CD14-positive monocyte (primary cell): ENCODE measurements at regions not wholly inside any gene's neighbourhood (a gene's known extent, or its start where the extent isn't known, plus 50 kb on each side); places are given as distances from the start of the nearest gene placed in this dataset.

ENCODE experiments used
- DNase-seq, 3 donors: peaks; one replicate each; pipeline ENCODE4 v3.0.0-alpha.2; 2011 to 2022
- H2AFZ ChIP-seq: 2 replicates; pipeline ENCODE4 v1.6.0; 2012; ENCODE audit warnings: mild to moderate bottlenecking, low read depth, low read length, inconsistent platforms; ENCODE audit not compliant: insufficient read depth, poor library complexity, severe bottlenecking
- H3K27ac ChIP-seq, 2 donors: 1 replicate in 1 of 2; 2 replicates in 1 of 2; pipeline ENCODE4 v1.5.1; 2012 to 2013; ENCODE audit warnings: low read length in 2 of 2, control low read depth in 1 of 2, inconsistent platforms in 1 of 2, low read depth in 1 of 2, mild to moderate bottlenecking in 1 of 2
- H3K27me3 ChIP-seq, 2 donors: one replicate each; pipeline versions ENCODE4 v1.6.0 to v1.6.1; 2011 to 2013; ENCODE audit warnings: low read length in 2 of 2; ENCODE audit not compliant: control insufficient read depth in 2 of 2, insufficient read depth in 2 of 2
- H3K36me3 ChIP-seq, 2 donors: replicated peaks in 1 of 2; 1 replicate in 1 of 2; 2 replicates in 1 of 2; pipeline versions ENCODE4 v1.5.1 to v1.6.1; 2012 to 2013; ENCODE audit warnings: low read length in 2 of 2, control low read depth in 1 of 2, inconsistent platforms in 1 of 2, mild to moderate bottlenecking in 1 of 2; ENCODE audit not compliant: insufficient read depth in 2 of 2, control insufficient read depth in 1 of 2
- H3K4me1 ChIP-seq, 2 donors: 1 replicate in 1 of 2; 2 replicates in 1 of 2; pipeline versions ENCODE4 v1.5.1 to v1.6.1; 2012 to 2013; ENCODE audit warnings: low read length in 2 of 2, control low read depth in 1 of 2, inconsistent platforms in 1 of 2, mild to moderate bottlenecking in 1 of 2, moderate library complexity in 1 of 2; ENCODE audit not compliant: insufficient read depth in 2 of 2, control insufficient read depth in 1 of 2
- H3K4me2 ChIP-seq: replicated peaks from 2 replicates; pipeline ENCODE3; 2012; ENCODE audit warnings: low read length, moderate library complexity, mild to moderate bottlenecking; ENCODE audit not compliant: poor library complexity, severe bottlenecking; ENCODE audit errors: extremely low read depth
- H3K4me3 ChIP-seq, 3 experiments: fragments of 200-600 bp in 1 of 3; sonication (generic) in 1 of 3; replicated peaks in 1 of 3; 1 replicate in 2 of 3; 2 replicates in 1 of 3; pipeline ENCODE4 v1.5.1; 2011 to 2013; ENCODE audit warnings: low read length in 3 of 3, mild to moderate bottlenecking in 3 of 3, control low read depth in 2 of 3, low read depth in 2 of 3, inconsistent platforms in 1 of 3, moderate library complexity in 1 of 3
- H3K79me2 ChIP-seq: 2 replicates; pipeline ENCODE4 v1.6.0; 2012; ENCODE audit warnings: mild to moderate bottlenecking, control low read depth, inconsistent platforms, low read length, moderate library complexity; ENCODE audit not compliant: insufficient read depth
- H3K9ac ChIP-seq: 2 replicates; pipeline ENCODE4 v1.6.0; 2017; ENCODE audit warnings: low read length, mild to moderate bottlenecking; ENCODE audit not compliant: insufficient read depth, poor library complexity, severe bottlenecking
- H3K9me3 ChIP-seq, 2 donors: replicated peaks in 1 of 2; 1 replicate in 1 of 2; 2 replicates in 1 of 2; pipeline versions ENCODE4 v1.5.1 to v1.6.1; 2012 to 2013; ENCODE audit warnings: low read length in 2 of 2, control low read depth in 1 of 2; ENCODE audit not compliant: control insufficient read depth in 1 of 2, insufficient read depth in 1 of 2
- H4K20me1 ChIP-seq: 2 replicates; pipeline ENCODE4 v1.6.0; 2012; ENCODE audit warnings: mild to moderate bottlenecking, low read length, control low read depth, moderate library complexity; ENCODE audit not compliant: insufficient read depth
- H3K27ac Mint-ChIP-seq, 7 donors: one replicate each; pipeline ENCODE4 v1.8.0; 2020; ENCODE audit warnings: mild to moderate bottlenecking in 7 of 7, mixed read lengths in 7 of 7, moderate library complexity in 6 of 7, inconsistent platforms in 2 of 7
- H3K27me3 Mint-ChIP-seq, 3 donors: one replicate each; pipeline ENCODE4 v1.8.0; 2021 to 2022; ENCODE audit warnings: low read depth in 3 of 3, mild to moderate bottlenecking in 3 of 3, mixed read lengths in 3 of 3, moderate library complexity in 3 of 3, inconsistent platforms in 1 of 3
- H3K36me3 Mint-ChIP-seq, 2 donors: one replicate each; pipeline ENCODE4 v1.8.0; 2020; ENCODE audit warnings: mixed read lengths in 2 of 2, inconsistent platforms in 1 of 2, mild to moderate bottlenecking in 1 of 2
- H3K4me1 Mint-ChIP-seq: one replicate; pipeline ENCODE4 v1.8.0; 2020; ENCODE audit warnings: mild to moderate bottlenecking, mixed read lengths
- H3K4me3 Mint-ChIP-seq, 2 donors: one replicate each; pipeline ENCODE4 v1.8.0; 2020; ENCODE audit warnings: mild to moderate bottlenecking in 2 of 2, mixed read lengths in 2 of 2, moderate library complexity in 1 of 2
- H3K9me3 Mint-ChIP-seq, 7 donors: one replicate each; pipeline ENCODE4 v1.8.0; 2020 to 2022; ENCODE audit warnings: mixed read lengths in 7 of 7, mild to moderate bottlenecking in 6 of 7, moderate library complexity in 6 of 7, inconsistent platforms in 2 of 7
- WGBS: methylation state at CpG from one replicate; pipeline ENCODE4 v1.1.5; 2013; ENCODE audit warnings: missing lambda C conversion rate; ENCODE audit not compliant: insufficient coverage; 5-methylcytosine and 5-hydroxymethylcytosine counted together
- intact Hi-C, 2 donors: fragments of 100-400 bp; cut with micrococcal nuclease; formaldehyde crosslinking; loops; one replicate each; pipeline versions ENCODE4 v1.15.0 to v1.15.1; 2023
- TF ChIP-seq, protein P1 (sequence below): fragments of 200-600 bp; IDR thresholded peaks from one replicate; pipeline ENCODE4 v1.8.0; 2022; ENCODE audit warnings: antibody characterized with exemption, mild to moderate bottlenecking

DNA sequence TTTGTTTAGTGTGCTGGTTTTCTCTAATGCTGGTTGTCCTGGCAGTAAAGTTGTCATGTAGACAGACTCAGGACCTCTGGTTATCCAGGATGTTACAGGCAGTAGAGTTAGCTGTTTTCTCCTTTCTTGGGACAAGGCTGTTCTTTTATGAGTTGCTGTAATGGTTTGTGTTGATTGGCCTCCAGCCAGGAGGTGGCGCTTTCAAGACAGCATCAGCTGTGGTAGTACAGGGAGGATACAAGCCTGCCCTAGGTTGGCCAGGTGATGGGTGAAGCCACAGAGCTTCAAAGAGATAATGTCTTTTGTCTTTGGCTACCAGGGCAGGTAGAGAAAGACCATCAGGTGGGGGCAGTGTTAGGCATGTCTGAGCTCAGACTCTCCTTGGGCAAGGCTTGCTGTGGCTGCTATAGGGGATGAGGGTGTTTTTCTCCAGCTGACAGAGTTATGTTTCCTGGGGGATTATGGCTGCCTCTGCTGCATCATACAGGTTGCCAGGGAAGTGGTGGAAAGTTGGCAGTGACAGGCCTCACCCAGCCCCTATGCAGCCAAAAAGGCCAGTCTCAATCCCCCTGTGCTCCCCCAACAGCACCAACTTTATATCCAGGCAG is 127.2 kb upstream of the TAB2 start:
- Histone ChIP-seq H3K27me3 (no peaks in the 10 kb centered on the region), H3K27ac (no peak overlapping the region), H3K9ac (no peak overlapping the region), H3K4me2 (no peak overlapping the region), H3K9me3 (no peaks in the 10 kb centered on the region), H4K20me1 (no peaks in the 10 kb centered on the region), H3K4me3 (no peak overlapping the region), H3K36me3 (no peaks in the 10 kb centered on the region), H2AFZ (no peak overlapping the region), H3K4me1 (no peaks in the 10 kb centered on the region), H3K79me2 (no peaks in the 10 kb centered on the region)
- H3K4me3 Mint-ChIP-seq = no peak overlapping the region
- DNase-seq = peak; percentile 56 to 63 (median 57)
- 100% methylated on average over 1 of the region's 1 CpG for WGBS
- peaks cover 0 to 12% (median 4%) of the 10 kb centered on the region in 7 donors for H3K9me3 Mint-ChIP-seq
- H3K27me3 Mint-ChIP-seq = peaks cover 0 to 2% (median 2%) of the 10 kb centered on the region in 3 donors
- TF ChIP-seq, protein P1, sequence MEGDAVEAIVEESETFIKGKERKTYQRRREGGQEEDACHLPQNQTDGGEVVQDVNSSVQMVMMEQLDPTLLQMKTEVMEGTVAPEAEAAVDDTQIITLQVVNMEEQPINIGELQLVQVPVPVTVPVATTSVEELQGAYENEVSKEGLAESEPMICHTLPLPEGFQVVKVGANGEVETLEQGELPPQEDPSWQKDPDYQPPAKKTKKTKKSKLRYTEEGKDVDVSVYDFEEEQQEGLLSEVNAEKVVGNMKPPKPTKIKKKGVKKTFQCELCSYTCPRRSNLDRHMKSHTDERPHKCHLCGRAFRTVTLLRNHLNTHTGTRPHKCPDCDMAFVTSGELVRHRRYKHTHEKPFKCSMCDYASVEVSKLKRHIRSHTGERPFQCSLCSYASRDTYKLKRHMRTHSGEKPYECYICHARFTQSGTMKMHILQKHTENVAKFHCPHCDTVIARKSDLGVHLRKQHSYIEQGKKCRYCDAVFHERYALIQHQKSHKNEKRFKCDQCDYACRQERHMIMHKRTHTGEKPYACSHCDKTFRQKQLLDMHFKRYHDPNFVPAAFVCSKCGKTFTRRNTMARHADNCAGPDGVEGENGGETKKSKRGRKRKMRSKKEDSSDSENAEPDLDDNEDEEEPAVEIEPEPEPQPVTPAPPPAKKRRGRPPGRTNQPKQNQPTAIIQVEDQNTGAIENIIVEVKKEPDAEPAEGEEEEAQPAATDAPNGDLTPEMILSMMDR = peak; percentile 69
- H3K36me3 Mint-ChIP-seq = no peaks in the 10 kb centered on the region
- intact Hi-C loops = no loop called here
- peak overlapping the region in 1 of 7 donors; percentile 61 for H3K27ac Mint-ChIP-seq
- peaks cover 6% of the 10 kb centered on the region for H3K4me1 Mint-ChIP-seq

DNA sequence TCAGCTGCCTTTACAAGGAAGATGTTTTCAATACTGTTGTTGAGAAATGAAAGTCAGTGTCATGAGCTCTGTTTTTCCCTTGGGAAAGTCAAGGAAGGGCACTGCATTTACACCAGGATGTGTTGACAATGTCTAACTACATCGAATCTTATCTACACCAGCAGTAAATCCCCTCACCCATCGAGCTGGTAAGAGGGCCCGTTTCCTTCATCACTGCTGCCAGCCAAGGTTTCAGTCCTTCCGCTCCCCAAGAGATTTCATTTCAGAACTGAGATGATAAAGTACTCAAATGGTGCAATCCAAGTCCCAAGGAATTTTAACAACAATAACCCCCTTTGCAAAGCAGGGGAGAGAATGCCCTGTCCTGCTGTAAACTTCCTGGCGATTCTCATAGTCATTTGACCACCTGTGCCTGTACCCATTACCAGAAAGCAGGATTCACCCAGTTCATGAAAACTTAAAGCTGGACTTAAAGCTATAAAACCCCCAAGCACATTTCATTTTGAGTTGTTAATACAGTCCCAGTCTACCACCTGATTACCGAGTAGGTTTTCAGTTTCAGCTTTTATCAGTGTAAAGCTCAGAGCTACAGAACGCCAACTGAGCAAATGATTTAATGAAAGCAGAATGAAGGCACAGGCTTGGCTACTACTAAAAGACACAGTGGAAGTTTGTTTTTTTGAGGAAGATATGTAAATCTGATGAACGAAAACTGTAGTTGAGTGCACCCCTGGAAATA is 122.5 kb upstream of the TAB2 start:
- Mint-ChIP-seq H3K4me1 (peaks cover 6% of the 10 kb centered on the region), H3K27me3 (peaks cover 0 to 2% (median 0%) of the 10 kb centered on the region in 3 donors), H3K27ac (no peak overlapping the region), H3K9me3 (peaks cover 0 to 11% (median 8%) of the 10 kb centered on the region in 7 donors), H3K36me3 (no peaks in the 10 kb centered on the region), H3K4me3 (no peak overlapping the region)
- Histone ChIP-seq H3K9me3 (peaks cover 0 to 3% of the 10 kb centered on the region in 2 donors), H3K9ac (no peak overlapping the region), H3K4me1 (no peaks in the 10 kb centered on the region), H2AFZ (no peak overlapping the region), H3K4me3 (no peak overlapping the region), H3K27ac (no peak overlapping the region), H3K36me3 (no peaks in the 10 kb centered on the region), H3K27me3 (no peaks in the 10 kb centered on the region), H3K4me2 (no peak overlapping the region), H4K20me1 (no peaks in the 10 kb centered on the region), H3K79me2 (no peaks in the 10 kb centered on the region)
- TF ChIP-seq, protein P1 = no peak
- WGBS = 88% methylated on average over 7 of the region's 8 CpGs
- DNase-seq = no peak
- intact Hi-C loops = no loop called here
